Subcutaneous abdominal adipose tissue (tissue), 5 donors: ENCODE measurements at regions not wholly inside any gene's neighbourhood (a gene's known extent, or its start where the extent isn't known, plus 50 kb on each side); places are given as distances from the start of the nearest gene placed in this dataset.
A peak's percentile ranks its signal among the peaks of the same experiment; 100 is the strongest.

Experiments
- H3K27ac ChIP-seq: one replicate; pipeline ENCODE4 v1.7.0; 2013; ENCODE audit warnings: low read depth, mild to moderate bottlenecking, inconsistent platforms, low read length, moderate library complexity
- H3K27me3 ChIP-seq, 5 donors: one replicate each; pipeline ENCODE4 v1.7.0; 2013; ENCODE audit warnings: low read length in 5 of 5, inconsistent platforms in 1 of 5; ENCODE audit not compliant: control insufficient read depth in 5 of 5, insufficient read depth in 4 of 5
- H3K36me3 ChIP-seq, 5 donors: one replicate each; pipeline ENCODE4 v1.7.0; 2013; ENCODE audit warnings: low read length in 5 of 5; ENCODE audit not compliant: control insufficient read depth in 5 of 5, insufficient read depth in 5 of 5
- H3K4me1 ChIP-seq, 5 donors: one replicate each; pipeline ENCODE4 v1.7.0; 2013; ENCODE audit warnings: low read length in 5 of 5, mild to moderate bottlenecking in 3 of 5, moderate library complexity in 1 of 5; ENCODE audit not compliant: control insufficient read depth in 5 of 5, insufficient read depth in 5 of 5
- H3K4me3 ChIP-seq, 5 donors: one replicate each; pipeline ENCODE4 v1.7.0; 2013; ENCODE audit warnings: low read length in 5 of 5, low read depth in 1 of 5
- H3K9ac ChIP-seq, 5 donors: one replicate each; pipeline ENCODE4 v1.7.0; 2013; ENCODE audit warnings: low read length in 5 of 5, mild to moderate bottlenecking in 4 of 5, moderate library complexity in 3 of 5
- H3K9me3 ChIP-seq, 5 donors: one replicate each; pipeline ENCODE4 v1.7.0; 2013; ENCODE audit warnings: low read length in 5 of 5; ENCODE audit not compliant: control insufficient read depth in 5 of 5
- donor health status: healthy.
- donor health status: healthy.
- donor health status: healthy.
- donor health status: healthy.
- donor health status: healthy.

DNA sequence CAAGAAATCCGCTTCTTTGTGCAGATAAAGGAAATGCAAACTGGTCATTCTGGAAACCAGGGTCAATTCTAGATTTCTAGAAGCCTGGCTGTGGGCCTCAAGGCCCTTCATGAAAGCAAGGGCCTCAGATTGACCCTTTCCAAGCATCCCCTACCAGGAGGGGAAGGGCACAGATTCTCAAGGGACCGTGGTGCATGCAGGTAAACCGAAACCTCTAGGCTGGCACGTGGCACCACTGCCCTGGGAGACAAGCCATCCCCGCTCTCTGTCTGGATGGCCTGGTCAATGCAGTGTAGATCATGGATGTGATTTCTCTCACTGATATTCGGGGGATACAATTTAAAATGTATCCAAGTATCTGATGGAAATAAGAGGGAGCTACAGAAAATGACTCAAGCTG, 69.4 kb downstream of the TOMM20 start:
- Histone ChIP-seq H3K36me3 (no peaks in the 10 kb centered on the region), H3K27ac (no peak overlapping the region), H3K4me1 (peaks cover 2 to 33% (median 23%) of the 10 kb centered on the region in 5 donors), H3K9me3 (no peaks in the 10 kb centered on the region), H3K9ac (no peak overlapping the region), H3K27me3 (no peaks in the 10 kb centered on the region), H3K4me3 (no peak overlapping the region)

DNA sequence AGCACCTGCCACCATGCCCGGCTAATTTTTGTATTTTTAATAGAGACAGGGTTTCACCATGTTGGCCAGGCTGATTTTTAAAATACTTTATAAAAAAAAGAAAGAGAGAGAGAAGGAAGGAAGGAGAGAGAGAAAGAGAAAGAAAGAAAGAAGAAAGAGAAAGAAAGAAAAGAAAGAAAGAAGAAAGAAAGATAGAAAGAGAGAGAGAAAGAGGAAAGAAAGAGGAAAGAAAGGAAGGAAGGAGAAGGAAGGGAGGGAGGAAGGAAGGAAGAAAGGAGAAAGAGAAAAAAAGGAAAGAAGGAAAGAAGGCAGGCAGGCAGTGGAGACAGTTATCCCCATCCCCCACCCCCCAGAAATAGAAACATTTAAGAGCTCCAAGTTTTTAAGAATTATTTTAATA, 69.9 kb downstream of the TOMM20 start:
- Histone ChIP-seq H3K27ac (no peak overlapping the region), H3K27me3 (no peaks in the 10 kb centered on the region), H3K9me3 (no peaks in the 10 kb centered on the region), H3K4me1 (peaks cover 2 to 31% (median 23%) of the 10 kb centered on the region in 5 donors), H3K4me3 (no peak overlapping the region), H3K9ac (no peak overlapping the region), H3K36me3 (no peaks in the 10 kb centered on the region)

DNA sequence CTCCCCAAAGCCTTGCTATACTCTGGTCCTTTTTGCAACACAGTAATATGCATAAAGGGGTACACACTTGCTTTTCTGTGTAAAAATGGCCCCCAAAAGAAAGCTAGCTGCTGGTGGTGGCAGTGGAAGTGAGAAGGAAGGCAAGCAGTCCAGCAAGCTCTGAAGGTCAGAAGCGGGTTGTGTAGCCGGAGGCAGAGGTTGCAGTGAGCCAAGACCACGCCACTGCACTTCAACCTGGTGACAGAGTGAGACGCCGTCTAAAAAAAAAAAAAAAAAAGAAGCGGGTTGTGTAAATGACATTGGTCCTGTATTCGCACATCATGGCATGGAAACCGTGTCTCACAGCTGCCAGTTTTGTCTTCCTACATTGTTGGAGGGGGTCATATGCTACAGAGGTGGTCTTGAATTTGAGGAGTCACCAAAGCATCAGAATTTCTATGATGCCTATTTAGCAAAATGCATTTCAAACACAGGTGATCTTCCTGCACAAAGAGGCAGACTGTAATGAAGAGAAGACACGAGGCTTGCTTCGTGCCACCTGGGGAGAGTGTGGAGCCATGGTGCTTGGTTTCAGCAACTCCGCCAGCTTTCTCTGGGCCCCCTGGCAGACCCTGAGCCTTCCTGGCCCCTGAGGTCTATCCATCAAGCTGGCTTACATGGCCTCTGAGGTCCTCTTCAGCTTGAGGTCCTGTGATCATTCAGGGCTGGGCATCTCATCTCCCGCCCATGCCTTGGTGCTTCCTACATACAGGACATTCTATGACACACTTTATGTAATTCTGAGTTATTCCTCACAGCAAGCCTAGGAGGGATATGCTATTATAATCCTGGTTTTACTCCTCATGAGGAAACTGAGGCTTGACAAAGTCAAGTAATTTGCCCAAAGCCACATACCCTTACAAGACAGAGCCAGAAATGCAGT, 71.0 kb downstream of the TOMM20 start:
- Histone ChIP-seq H3K9me3 (no peaks in the 10 kb centered on the region), H3K4me3 (no peak overlapping the region), H3K4me1 (peaks cover 2 to 22% (median 15%) of the 10 kb centered on the region in 5 donors), H3K27me3 (no peaks in the 10 kb centered on the region), H3K9ac (no peak overlapping the region), H3K36me3 (no peaks in the 10 kb centered on the region), H3K27ac (no peak overlapping the region)

DNA sequence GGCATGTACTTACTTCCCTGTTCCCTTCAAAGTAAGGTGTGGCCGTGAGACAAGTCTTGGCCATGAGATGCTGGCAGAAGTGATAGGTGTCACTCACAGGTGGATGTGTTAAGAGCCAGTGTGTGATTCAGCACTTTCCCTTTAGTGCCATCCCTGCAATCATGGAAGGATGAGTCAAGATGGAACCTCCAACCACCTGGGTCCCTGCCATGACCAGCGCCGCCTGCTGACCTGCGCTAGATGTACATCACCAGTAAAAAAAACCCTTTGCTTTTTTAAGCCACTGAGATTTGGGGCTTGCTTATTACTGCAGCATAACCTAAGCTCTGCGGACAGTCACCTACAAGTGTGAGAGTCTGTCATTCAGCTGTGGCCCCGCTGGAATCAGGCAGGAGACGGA, 71.7 kb downstream of the TOMM20 start:
- no peaks in the 10 kb centered on the region for H3K36me3 ChIP-seq
- H3K27ac ChIP-seq = no peak overlapping the region
- H3K9me3 ChIP-seq = no peaks in the 10 kb centered on the region

DNA sequence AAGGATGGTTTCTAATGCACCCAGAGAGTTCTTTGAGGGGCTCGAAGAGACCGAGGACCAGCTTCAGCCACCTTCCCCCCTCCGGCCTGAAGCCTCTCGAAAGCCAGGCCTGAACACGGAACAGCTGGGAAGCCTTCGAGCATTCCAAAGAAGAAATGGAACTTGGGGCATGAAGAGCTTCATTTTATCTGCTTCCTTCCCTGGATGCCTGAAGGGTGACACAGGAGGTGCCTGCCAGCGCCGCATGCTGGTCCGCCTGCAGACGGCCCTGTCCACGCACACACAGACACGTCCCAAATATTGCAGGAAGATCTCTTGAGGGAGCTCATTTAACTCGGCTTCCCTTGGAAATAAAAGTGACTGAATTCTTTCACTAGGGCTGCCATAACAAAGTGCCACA, 73.7 kb downstream of the TOMM20 start:
- Histone ChIP-seq H3K4me1 (peaks cover 3 to 20% (median 19%) of the 10 kb centered on the region in 5 donors), H3K36me3 (no peaks in the 10 kb centered on the region), H3K9me3 (no peaks in the 10 kb centered on the region), H3K27me3 (no peaks in the 10 kb centered on the region), H3K9ac (no peak overlapping the region), H3K27ac (no peak overlapping the region), H3K4me3 (no peak overlapping the region)

More for the DNA sequence above, 71.7 kb downstream of the TOMM20 start:
- Histone ChIP-seq H3K9ac (no peak overlapping the region), H3K27me3 (no peaks in the 10 kb centered on the region), H3K4me3 (no peak overlapping the region), H3K4me1 (peaks cover 2 to 24% (median 21%) of the 10 kb centered on the region in 5 donors)

DNA sequence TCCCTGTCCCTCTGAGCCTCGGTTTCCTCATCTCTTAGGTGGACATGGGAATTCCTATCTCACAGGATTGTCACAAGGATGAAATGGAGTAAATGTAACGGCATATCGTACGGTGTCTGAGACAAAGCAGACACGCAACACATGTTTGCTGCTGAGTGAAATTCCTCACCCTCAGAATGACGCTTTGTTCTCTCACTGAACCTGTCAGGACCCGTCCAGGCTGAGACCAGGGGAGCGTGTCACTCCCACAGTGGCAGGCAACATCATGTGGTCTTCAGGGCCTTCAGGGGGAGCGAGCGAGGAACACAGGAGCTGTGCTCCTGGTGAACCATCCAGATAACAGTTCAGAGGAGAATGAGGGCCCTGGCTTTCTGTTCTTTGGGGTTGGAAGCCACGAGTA, 74.2 kb downstream of the TOMM20 start:
- Histone ChIP-seq H3K36me3 (no peaks in the 10 kb centered on the region), H3K4me1 (peaks cover 3 to 20% (median 19%) of the 10 kb centered on the region in 5 donors), H3K9ac (no peak overlapping the region), H3K27ac (no peak overlapping the region), H3K9me3 (no peaks in the 10 kb centered on the region), H3K27me3 (no peaks in the 10 kb centered on the region), H3K4me3 (no peak overlapping the region)

DNA sequence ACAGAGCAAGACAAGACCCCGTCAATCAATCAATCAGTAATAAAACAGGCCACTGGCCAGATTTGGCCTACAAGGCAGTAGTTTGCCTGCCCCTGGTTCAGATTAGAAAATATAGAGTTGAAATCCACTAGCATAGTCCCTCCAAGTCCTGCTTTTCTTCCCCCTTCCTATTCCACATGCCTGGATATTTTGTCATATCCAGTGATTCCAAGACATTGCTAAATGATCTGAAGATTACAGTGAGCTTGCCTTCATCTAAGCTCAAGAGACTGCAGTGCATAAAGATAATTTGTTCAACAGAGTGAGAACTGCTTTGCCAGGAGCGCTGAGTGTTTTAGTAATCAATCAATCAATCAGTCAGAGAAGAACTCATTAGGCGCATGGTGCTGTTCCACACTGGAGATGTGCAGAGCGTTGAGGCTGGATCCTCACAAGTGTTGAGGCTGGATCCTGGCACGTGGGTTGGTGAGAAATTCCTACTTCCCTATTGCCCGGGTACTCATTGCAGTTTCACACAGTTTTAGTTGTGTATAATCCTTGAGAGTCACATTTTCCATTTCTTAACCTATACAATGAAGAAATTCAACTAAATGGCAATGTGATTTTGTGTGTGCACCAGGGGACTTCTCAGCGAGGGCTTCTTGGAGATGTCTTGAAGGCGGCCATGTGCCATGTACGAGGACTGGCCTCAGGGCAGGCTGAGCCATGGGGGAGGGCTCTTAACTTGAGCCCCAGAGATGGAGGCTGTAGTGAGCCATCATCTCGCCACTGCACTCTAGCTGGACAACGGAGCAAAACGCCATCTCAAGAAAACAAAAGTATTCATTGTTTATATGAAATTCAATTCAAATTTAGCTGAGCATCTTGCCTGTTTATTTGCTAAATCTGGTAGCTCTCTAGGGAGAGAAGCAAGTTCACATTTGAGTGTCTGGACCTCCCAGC, 76.3 kb downstream of the TOMM20 start:
- Histone ChIP-seq H3K9ac (no peak overlapping the region), H3K4me1 (peaks cover 5 to 33% (median 30%) of the 10 kb centered on the region in 5 donors), H3K27ac (peak overlapping the region; percentile 41)

DNA sequence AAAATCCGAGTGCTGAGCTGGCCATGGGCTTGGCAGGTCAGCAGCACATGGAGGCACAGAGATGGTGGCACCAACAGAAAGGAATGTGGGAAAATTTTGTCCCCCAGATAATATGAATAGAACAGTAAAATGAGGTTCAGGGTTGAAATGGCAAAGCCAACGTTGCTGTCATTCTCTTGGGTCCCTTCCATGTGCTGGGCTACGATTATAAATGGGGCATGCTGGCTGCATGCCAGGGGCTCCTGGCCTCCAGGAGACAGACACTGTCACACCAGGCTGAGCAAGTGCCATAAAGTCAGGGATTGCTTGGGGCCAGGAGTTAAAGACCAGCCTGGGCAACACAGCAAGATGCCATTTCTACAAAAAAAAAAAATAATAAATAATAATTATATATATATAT, 77.1 kb downstream of the TOMM20 start:
- H3K9ac ChIP-seq = no peak overlapping the region
- H3K4me1 ChIP-seq = peaks cover 5 to 36% (median 30%) of the 10 kb centered on the region in 5 donors
- H3K36me3 ChIP-seq = no peaks in the 10 kb centered on the region
- no peaks in the 10 kb centered on the region for H3K9me3 ChIP-seq
- no peak overlapping the region for H3K4me3 ChIP-seq
- H3K27ac ChIP-seq = peak overlapping the region; percentile 19
- H3K27me3 ChIP-seq = no peaks in the 10 kb centered on the region

More for the DNA sequence above, 76.3 kb downstream of the TOMM20 start:
- Histone ChIP-seq H3K36me3 (no peaks in the 10 kb centered on the region), H3K9me3 (no peaks in the 10 kb centered on the region), H3K27me3 (no peaks in the 10 kb centered on the region), H3K4me3 (no peak overlapping the region)

DNA sequence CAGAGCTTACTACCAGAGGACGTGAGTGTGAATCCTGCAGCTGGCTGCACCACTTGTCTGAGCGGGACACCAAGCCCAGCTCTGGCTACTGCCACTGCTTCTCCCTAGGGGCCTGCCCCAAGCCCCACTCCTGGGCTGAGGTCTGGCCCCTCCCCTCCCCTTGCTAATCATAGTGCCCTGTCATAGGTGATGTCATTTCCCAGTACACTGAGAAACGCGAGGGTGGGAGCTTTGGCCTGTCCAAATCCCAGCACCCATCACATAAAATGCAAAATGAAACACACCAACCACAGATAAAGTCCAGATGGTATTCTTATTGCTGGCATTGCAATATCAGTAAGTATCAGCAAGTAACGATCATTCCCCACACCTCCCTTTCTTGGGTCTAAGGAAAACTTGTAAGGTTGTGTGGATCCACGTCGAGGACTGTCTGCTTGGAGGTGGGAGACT, 77.7 kb downstream of the TOMM20 start:
- no peaks in the 10 kb centered on the region for H3K27me3 ChIP-seq
- peak overlapping the region; percentile 19 for H3K27ac ChIP-seq
- H3K9ac ChIP-seq = no peak overlapping the region
- H3K9me3 ChIP-seq = no peaks in the 10 kb centered on the region
- peaks cover 5 to 36% (median 30%) of the 10 kb centered on the region in 5 donors for H3K4me1 ChIP-seq
- H3K4me3 ChIP-seq = no peak overlapping the region
- H3K36me3 ChIP-seq = no peaks in the 10 kb centered on the region
